ENCODE measurements at regions not wholly inside any gene's neighbourhood (a gene's known extent, or its start where the extent isn't known, plus 50 kb on each side); places are given as distances from the start of the nearest gene placed in this dataset.

GRCh38 chr4:4763822-4764557 is 95.5 kb upstream of the MSX1 start:
- H3K9ac ChIP-seq = no peak overlapping the region
- no peak overlapping the region for H3K4me3 ChIP-seq (ENCODE audit: low read depth, low read length)
- H3K4me1 ChIP-seq = no peaks in the 10 kb centered on the region
- TF ChIP-seq CTCF (IDR thresholded peaks at IDR 0.05) = no peak
- no peaks in the 10 kb centered on the region for H3K27me3 ChIP-seq (ENCODE audit: control insufficient read depth, insufficient read depth, low read length)
- H3K4me2 ChIP-seq (ENCODE audit: low read length) = no peak overlapping the region
- H3K79me2 ChIP-seq = no peaks in the 10 kb centered on the region
- H3K27ac ChIP-seq = no peak overlapping the region
- no peaks in the 10 kb centered on the region for H3K9me3 ChIP-seq (ENCODE audit: control insufficient read depth, low read length)
- no peak overlapping the region for H2AFZ ChIP-seq
- H3K36me3 ChIP-seq (ENCODE audit: control insufficient read depth, insufficient read depth, low read length) = no peaks in the 10 kb centered on the region

GRCh38 chr4:4762909-4763821 is 96.3 kb upstream of the MSX1 start:
- Histone ChIP-seq H3K4me2 (ENCODE audit: low read length) (no peak overlapping the region), H2AFZ (no peak overlapping the region), H3K36me3 (ENCODE audit: control insufficient read depth, insufficient read depth, low read length) (no peaks in the 10 kb centered on the region), H3K27me3 (ENCODE audit: control insufficient read depth, insufficient read depth, low read length) (no peaks in the 10 kb centered on the region), H3K79me2 (no peaks in the 10 kb centered on the region), H3K27ac (no peak overlapping the region), H3K4me1 (no peaks in the 10 kb centered on the region), H3K9me3 (ENCODE audit: control insufficient read depth, low read length) (no peaks in the 10 kb centered on the region), H3K4me3 (ENCODE audit: low read depth, low read length) (no peak overlapping the region), H3K9ac (no peak overlapping the region)
- no peak for TF ChIP-seq CTCF (IDR thresholded peaks at IDR 0.05)

- no peaks in the 10 kb centered on the region for H3K9me3 ChIP-seq (ENCODE audit: control insufficient read depth, low read length)
- H3K36me3 ChIP-seq (ENCODE audit: control insufficient read depth, insufficient read depth, low read length) = no peaks in the 10 kb centered on the region
- no peak for TF ChIP-seq CTCF (IDR thresholded peaks at IDR 0.05)
- H3K27me3 ChIP-seq (ENCODE audit: control insufficient read depth, insufficient read depth, low read length) = no peaks in the 10 kb centered on the region
- H3K4me2 ChIP-seq (ENCODE audit: low read length) = no peak overlapping the region
- no peaks in the 10 kb centered on the region for H3K4me1 ChIP-seq
- H2AFZ ChIP-seq = no peak overlapping the region
- H3K79me2 ChIP-seq = no peaks in the 10 kb centered on the region
- H3K27ac ChIP-seq = no peak overlapping the region
- no peak overlapping the region for H3K4me3 ChIP-seq (ENCODE audit: low read depth, low read length)
- no peak overlapping the region for H3K9ac ChIP-seq
Measured at GRCh38 chr4:4762300-4762699, 97.2 kb upstream of the MSX1 start.

- Histone ChIP-seq H3K4me3 (ENCODE audit: low read depth, low read length) (no peak overlapping the region), H2AFZ (no peak overlapping the region), H3K27me3 (ENCODE audit: control insufficient read depth, insufficient read depth, low read length) (no peaks in the 10 kb centered on the region), H3K4me2 (ENCODE audit: low read length) (no peak overlapping the region), H3K79me2 (no peaks in the 10 kb centered on the region), H3K36me3 (ENCODE audit: control insufficient read depth, insufficient read depth, low read length) (no peaks in the 10 kb centered on the region), H3K4me1 (no peaks in the 10 kb centered on the region), H3K9me3 (ENCODE audit: control insufficient read depth, low read length) (no peaks in the 10 kb centered on the region), H3K27ac (no peak overlapping the region), H3K9ac (no peak overlapping the region)
- no peak for TF ChIP-seq CTCF (IDR thresholded peaks at IDR 0.05)
Measured at GRCh38 chr4:4761128-4761982, 98.1 kb upstream of the MSX1 start.
